Vagina (tissue), 2 donors: ENCODE measurements at regions not wholly inside any gene's neighbourhood (a gene's known extent, or its start where the extent isn't known, plus 50 kb on each side); places are given as distances from the start of the nearest gene placed in this dataset.

Experiments
- POLR2A ChIP-seq, 2 donors: fragments of 450-650 bp; IDR thresholded peaks; one replicate each; pipeline ENCODE4 v1.6.1; 2017; ENCODE audit warnings: antibody characterized with exemption in 2 of 2, mild to moderate bottlenecking in 2 of 2, moderate library complexity in 2 of 2
- POLR2AphosphoS5 ChIP-seq, 2 donors: sonication (generic); formaldehyde crosslinking; IDR thresholded peaks; one replicate each; pipeline ENCODE4 v1.9.0; 2017; ENCODE audit warnings: antibody characterized with exemption in 2 of 2, mild to moderate bottlenecking in 2 of 2, low read depth in 1 of 2; ENCODE audit not compliant: insufficient read depth in 1 of 2
- TF ChIP-seq, protein P1 (sequence below), 3 experiments: fragments of 450-650 bp in 2 of 3; fragments of 200-600 bp in 1 of 3; sonication (generic) in 1 of 3; IDR thresholded peaks; one replicate each; pipeline ENCODE4 v1.5.1; 2017 to 2019; ENCODE audit warnings: antibody characterized with exemption in 3 of 3, mild to moderate bottlenecking in 2 of 3, moderate library complexity in 2 of 3

DNA sequence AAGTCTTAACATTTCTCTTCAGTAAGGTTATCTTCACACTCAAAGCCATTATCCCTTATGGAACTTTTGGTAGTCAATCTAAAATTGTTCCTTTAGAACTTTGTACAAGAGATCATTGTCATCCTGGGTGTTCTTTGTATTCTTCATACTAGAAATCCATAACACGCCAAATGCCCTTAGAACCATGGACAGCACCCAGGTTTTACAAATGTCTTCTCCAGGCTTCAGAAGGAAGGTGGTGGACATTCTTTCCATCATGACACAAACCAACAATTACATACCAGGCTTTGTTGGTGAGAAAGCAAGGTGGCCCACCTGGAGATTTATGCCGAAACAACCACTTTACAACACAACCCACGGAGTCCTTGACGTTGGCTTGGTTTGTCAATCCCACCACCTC, 365.6 kb upstream of the TBX3 start:
- no peak for TF ChIP-seq POLR2A (IDR thresholded peaks at IDR 0.05)
- TF ChIP-seq, protein P1, sequence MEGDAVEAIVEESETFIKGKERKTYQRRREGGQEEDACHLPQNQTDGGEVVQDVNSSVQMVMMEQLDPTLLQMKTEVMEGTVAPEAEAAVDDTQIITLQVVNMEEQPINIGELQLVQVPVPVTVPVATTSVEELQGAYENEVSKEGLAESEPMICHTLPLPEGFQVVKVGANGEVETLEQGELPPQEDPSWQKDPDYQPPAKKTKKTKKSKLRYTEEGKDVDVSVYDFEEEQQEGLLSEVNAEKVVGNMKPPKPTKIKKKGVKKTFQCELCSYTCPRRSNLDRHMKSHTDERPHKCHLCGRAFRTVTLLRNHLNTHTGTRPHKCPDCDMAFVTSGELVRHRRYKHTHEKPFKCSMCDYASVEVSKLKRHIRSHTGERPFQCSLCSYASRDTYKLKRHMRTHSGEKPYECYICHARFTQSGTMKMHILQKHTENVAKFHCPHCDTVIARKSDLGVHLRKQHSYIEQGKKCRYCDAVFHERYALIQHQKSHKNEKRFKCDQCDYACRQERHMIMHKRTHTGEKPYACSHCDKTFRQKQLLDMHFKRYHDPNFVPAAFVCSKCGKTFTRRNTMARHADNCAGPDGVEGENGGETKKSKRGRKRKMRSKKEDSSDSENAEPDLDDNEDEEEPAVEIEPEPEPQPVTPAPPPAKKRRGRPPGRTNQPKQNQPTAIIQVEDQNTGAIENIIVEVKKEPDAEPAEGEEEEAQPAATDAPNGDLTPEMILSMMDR (IDR thresholded peaks at IDR 0.05) = no peak
- no peak for TF ChIP-seq POLR2AphosphoS5 (IDR thresholded peaks at IDR 0.05; ENCODE audit: insufficient read depth in 1 of 2, low read depth in 1 of 2)
